Urinary bladder (tissue), 3 donors: ENCODE measurements at regions not wholly inside any gene's neighbourhood (a gene's known extent, or its start where the extent isn't known, plus 50 kb on each side); places are given as distances from the start of the nearest gene placed in this dataset.

ENCODE experiments used
- DNase-seq: peaks from one replicate; pipeline ENCODE4 v3.0.0-alpha.2; 2015; ENCODE audit errors: extremely low spot score
- H3K27ac ChIP-seq: one replicate; pipeline ENCODE4 v1.5.1; 2013; ENCODE audit warnings: low read depth, mild to moderate bottlenecking, moderate library complexity
- H3K36me3 ChIP-seq: one replicate; pipeline ENCODE4 v1.6.1; 2013; ENCODE audit warnings: mild to moderate bottlenecking, moderate library complexity; ENCODE audit not compliant: insufficient read depth
- H3K4me1 ChIP-seq: one replicate; pipeline ENCODE4 v1.6.1; 2013; ENCODE audit warnings: mild to moderate bottlenecking, moderate library complexity; ENCODE audit not compliant: insufficient read depth
- H3K4me3 ChIP-seq: one replicate; pipeline ENCODE4 v1.5.1; 2013; ENCODE audit warnings: low read depth, low read length
- WGBS: extraction: QIAGEN DNeasy Blood & Tissue Kit; methylation state at CpG from one replicate; pipeline ENCODE4 v1.1.7; 2013; 5-methylcytosine and 5-hydroxymethylcytosine counted together
- donor health status: healthy with polysubstance abuse.
- donor health status: healthy.

DNA sequence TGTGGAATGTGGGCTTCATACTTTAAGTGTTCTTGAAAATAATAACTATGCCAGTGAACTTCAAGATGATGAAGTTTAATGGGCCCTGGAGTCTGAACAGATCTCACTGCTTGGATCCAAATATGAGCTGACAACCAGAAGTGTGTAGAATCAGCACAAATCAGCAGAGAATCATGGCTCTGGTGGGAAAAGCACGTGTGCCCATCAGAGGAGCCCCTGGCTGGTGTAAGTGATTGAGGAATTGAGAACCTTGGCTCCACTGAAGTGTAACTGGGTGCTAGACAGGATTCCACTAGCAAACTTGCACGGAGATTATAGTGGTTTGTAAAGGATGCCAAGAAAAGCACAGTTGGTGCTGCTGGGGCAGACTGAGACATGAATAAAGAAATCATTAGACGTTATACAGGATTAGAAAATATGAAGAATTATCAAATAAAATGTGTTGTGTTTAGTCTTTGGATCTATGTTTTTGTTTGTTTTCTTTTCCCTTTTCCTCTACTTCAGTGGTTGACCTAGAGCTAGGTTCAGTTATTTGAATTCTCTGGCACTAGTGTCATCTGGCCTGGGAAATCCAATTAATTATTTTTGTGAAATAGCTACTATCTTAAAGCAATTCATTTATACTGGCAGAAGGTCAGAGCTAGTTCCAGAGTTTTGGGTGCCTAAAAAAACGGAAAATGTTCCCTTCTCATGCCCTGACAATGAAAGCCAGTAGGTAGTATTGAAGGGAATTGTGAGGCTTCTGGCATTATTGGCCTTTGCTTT is 175.7 kb upstream of the MEOX2 start:
- H3K4me1 ChIP-seq = no peaks in the 10 kb centered on the region
- DNase-seq = no peak
- no peaks in the 10 kb centered on the region for H3K36me3 ChIP-seq
- WGBS = 57% methylated on average over 4 of the region's 4 CpGs
- H3K27ac ChIP-seq = no peak overlapping the region
- no peak overlapping the region for H3K4me3 ChIP-seq

DNA sequence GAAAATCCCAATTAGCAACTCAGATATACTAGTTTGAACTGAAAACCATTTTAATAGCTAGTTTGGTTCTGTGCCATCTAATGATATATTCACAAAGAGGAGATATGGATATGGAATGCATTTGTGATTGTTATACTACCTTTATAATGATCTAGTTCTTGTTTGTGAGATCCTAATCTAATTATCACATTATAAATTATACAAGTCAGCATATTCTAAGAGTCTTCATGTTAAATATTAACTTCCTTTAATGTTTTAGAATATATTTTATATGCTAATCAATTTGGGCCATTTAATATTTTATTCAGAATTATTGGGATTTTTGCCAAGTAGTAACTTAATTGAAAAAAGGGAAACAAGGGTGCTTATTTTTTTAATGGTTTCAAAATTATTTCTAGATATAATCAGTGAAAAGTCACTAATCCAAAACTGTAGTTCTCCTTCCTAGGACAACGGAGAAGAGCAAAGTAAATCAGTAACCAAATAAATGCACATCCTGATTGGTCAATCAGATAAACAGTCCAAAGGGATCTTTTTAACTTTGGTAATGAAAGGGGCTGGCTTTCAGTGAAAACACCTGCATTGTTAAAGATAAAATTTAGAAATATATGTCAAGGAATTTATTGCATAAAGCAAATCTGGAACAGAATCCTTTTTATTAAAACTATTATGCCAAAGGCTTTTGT is 173.9 kb upstream of the MEOX2 start:
- Histone ChIP-seq H3K4me3 (no peak overlapping the region), H3K36me3 (no peaks in the 10 kb centered on the region), H3K27ac (no peak overlapping the region), H3K4me1 (no peaks in the 10 kb centered on the region)
- DNase-seq = no peak
- 84% methylated on average over 1 of the region's 1 CpG for WGBS

DNA sequence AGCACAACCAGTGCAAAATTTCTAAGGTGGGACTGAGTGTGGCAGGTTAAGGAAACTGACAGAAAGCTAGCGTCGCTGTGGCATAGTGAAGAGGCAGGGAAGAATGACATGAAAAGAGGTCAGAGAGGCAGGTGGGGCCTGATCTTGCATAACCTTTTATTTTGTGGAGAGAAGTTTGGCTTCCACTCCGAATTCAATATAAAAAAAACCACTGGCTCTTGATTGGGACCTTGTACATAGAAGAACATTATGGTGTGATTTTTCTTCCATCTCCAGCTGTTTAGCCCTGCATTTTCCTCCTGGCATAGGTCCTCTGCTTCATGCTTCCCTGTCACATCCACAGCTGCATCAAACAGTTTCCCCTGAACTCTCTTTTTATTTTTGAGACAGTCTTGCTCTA is 170.5 kb upstream of the MEOX2 start:
- Histone ChIP-seq H3K27ac (no peak overlapping the region), H3K36me3 (no peaks in the 10 kb centered on the region), H3K4me1 (no peaks in the 10 kb centered on the region), H3K4me3 (no peak overlapping the region)
- DNase-seq = no peak
- 92% methylated on average over 3 of the region's 3 CpGs for WGBS

DNA sequence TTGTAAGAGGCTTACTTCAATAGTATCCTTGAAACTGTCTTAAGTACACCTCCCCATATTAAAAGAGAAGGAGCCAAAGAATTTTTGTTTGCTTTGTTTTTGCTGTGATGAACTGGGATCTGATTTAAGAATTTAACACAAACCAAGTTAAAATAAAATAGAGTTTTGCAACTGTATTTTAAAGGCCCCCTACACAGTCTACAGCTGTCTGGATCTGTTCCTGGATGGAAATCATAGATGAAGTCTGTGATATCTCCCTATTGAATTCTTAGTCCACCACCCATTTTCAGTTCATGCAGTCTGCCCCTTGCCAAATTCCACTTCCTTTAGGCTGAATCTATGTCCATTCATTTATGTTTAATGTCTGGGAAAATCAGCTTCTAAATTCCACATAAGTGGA is 169.8 kb upstream of the MEOX2 start:
- Histone ChIP-seq H3K4me1 (no peaks in the 10 kb centered on the region), H3K27ac (no peak overlapping the region), H3K36me3 (no peaks in the 10 kb centered on the region), H3K4me3 (no peak overlapping the region)
- no peak for DNase-seq

DNA sequence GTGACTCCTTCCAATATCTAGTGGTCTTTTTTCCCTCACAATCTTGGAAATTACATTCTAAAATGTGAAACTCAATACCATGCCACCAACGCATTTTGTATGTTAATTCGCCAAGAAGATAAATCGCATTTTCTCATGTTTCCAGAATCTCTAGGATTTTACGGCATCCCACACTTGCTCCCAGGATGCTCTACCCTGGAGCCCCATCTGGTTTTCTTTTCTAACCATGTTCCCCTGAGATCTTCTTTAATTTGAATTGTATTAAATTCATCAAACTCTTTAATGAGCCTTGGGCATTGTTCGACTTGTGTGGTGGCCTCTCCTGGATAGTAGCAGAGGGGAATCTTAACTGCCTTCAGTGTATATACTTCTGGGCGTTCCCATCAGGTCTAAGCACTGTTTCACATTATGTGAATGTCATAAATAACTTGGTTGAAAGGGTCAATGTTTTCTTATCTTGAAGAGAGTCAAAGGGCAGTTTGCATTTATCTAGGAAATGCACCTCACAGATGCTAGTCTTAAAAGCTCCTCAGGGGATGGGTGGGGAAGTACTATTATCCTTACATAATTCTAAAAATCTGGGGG is 169.1 kb upstream of the MEOX2 start:
- H3K4me3 ChIP-seq = no peak overlapping the region
- no peaks in the 10 kb centered on the region for H3K4me1 ChIP-seq
- DNase-seq = no peak
- H3K27ac ChIP-seq = no peak overlapping the region
- WGBS = 81% methylated on average over 6 of the region's 6 CpGs
- H3K36me3 ChIP-seq = no peaks in the 10 kb centered on the region

DNA sequence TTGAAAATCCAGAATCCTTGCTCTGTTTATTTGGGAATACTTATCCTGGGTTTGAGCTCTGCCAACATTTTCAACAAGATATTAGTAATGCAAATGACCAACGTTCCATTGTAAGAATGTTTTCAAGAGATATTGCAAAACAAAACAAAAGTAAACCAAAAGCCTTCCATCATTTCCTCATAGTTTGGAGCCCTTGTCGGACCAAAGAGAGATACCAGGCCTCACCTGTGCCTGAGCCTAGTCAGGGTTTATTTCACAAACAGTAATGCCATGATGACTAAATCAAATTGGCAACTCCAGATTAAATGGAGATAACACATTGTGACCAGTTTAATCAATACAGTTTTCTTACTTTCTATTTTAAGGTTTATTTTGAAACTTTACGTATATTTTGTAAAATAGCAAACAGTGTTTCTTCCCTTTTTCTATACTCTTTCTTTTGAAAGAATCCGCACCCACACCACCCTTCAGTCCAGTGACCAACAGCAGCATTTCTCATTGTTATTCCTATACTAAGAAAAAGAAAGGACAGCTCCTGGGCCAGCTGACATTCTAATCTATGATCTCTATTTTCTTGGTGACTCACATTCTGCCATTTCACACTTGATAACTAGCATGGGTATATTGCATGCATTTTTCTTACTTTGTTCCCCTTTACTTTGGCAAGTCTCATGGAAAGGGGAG is 168.5 kb upstream of the MEOX2 start:
- no peak overlapping the region for H3K27ac ChIP-seq
- H3K4me3 ChIP-seq = no peak overlapping the region
- WGBS = 75% methylated on average over 4 of the region's 4 CpGs
- no peaks in the 10 kb centered on the region for H3K36me3 ChIP-seq
- no peaks in the 10 kb centered on the region for H3K4me1 ChIP-seq
- DNase-seq = no peak

GRCh38 chr7:15853832-15854470 is 167.5 kb upstream of the MEOX2 start:
- H3K36me3 ChIP-seq = no peaks in the 10 kb centered on the region
- no peak overlapping the region for H3K4me3 ChIP-seq
- no peaks in the 10 kb centered on the region for H3K4me1 ChIP-seq
- no peak for DNase-seq
- no peak overlapping the region for H3K27ac ChIP-seq
- 52% methylated on average over 2 of the region's 2 CpGs for WGBS

DNA sequence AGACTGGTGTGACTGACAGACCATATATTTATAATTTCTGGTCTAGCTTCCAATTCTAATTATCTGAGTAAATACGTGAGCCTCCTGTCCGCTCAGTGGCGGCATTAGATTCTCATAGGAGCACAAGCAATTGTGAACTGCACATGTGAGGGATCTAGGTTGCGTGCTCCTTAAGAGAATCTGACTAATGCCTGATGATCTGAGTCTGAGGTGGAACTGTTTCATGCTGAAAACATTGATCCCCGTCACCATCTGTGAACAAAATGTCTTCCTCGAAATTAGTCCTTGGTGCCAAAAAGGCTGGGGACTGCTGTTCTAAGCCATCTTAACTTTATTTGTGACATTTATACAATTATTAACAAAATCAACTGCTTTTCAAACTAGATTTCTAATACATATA is 164.7 kb upstream of the MEOX2 start:
- no peak overlapping the region for H3K4me3 ChIP-seq
- no peaks in the 10 kb centered on the region for H3K4me1 ChIP-seq
- no peak overlapping the region for H3K27ac ChIP-seq
- WGBS = 77% methylated on average over 6 of the region's 6 CpGs
- DNase-seq = no peak
- H3K36me3 ChIP-seq = no peaks in the 10 kb centered on the region

DNA sequence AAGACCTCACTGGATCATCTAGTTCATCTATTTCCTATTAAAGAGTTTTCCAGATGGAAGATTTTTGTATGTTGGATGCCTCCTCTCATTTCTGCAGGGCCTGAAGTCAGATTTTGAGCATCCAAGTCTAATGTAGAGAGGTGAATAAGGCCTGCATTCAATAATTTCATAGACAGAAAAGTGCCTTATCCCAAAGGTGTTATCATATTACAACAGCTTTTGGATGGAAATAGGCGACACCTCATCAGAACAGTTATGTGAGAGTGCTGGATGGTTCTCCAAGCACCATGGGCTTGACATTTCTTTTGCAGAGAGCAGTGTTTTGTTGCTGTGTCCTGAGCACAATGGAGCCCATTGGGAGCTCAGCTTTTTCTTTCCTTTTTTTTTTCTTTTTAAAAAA is 162.4 kb upstream of the MEOX2 start:
- 98% methylated on average over 1 of the region's 1 CpG for WGBS

DNA sequence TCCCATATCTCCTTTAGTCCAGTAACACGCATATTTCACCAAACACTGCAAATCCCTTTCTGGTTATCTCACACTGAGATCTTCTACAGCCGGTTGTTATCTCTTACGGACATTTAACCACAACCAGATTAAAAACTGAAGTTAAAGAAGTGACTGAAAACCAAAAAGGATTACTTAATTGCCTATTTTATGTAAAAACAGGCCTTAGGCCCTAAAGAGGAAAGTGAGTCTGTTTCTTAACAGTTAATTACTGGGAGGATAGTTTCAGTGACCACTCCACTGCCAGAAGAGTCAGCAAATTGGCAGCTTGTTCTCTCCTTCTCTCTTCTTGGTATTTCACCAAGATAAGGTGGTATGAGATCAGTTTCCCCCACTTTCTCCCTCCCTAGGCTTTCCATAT is 161.9 kb upstream of the MEOX2 start:
- no peak overlapping the region for H3K27ac ChIP-seq
- H3K36me3 ChIP-seq = no peaks in the 10 kb centered on the region
- no peak overlapping the region for H3K4me3 ChIP-seq
- no peak for DNase-seq
- no peaks in the 10 kb centered on the region for H3K4me1 ChIP-seq
- 32% methylated on average over 3 of the region's 3 CpGs for WGBS

More for the DNA sequence above, 162.4 kb upstream of the MEOX2 start:
- Histone ChIP-seq H3K27ac (no peak overlapping the region), H3K36me3 (no peaks in the 10 kb centered on the region), H3K4me3 (no peak overlapping the region), H3K4me1 (no peaks in the 10 kb centered on the region)
- no peak for DNase-seq

GRCh38 chr7:15845868-15846267 is 159.4 kb upstream of the MEOX2 start:
- WGBS = 69% methylated on average over 3 of the region's 3 CpGs
- Histone ChIP-seq H3K27ac (no peak overlapping the region), H3K4me1 (no peaks in the 10 kb centered on the region), H3K4me3 (no peak overlapping the region), H3K36me3 (no peaks in the 10 kb centered on the region)
- no peak for DNase-seq

GRCh38 chr7:15845461-15845860 is 159.0 kb upstream of the MEOX2 start:
- H3K36me3 ChIP-seq = no peaks in the 10 kb centered on the region
- no peaks in the 10 kb centered on the region for H3K4me1 ChIP-seq
- no peak overlapping the region for H3K4me3 ChIP-seq
- no peak for DNase-seq
- WGBS = 91% methylated on average over 2 of the region's 2 CpGs
- no peak overlapping the region for H3K27ac ChIP-seq

GRCh38 chr7:15839416-15840100 is 153.1 kb upstream of the MEOX2 start:
- WGBS = 8% methylated on average over 15 of the region's 15 CpGs
- DNase-seq = no peak
- Histone ChIP-seq H3K4me1 (no peaks in the 10 kb centered on the region), H3K4me3 (no peak overlapping the region), H3K27ac (no peak overlapping the region), H3K36me3 (no peaks in the 10 kb centered on the region)
